Transverse colon (tissue), 4 donors: ENCODE measurements at regions not wholly inside any gene's neighbourhood (a gene's known extent, or its start where the extent isn't known, plus 50 kb on each side); places are given as distances from the start of the nearest gene placed in this dataset.

ENCODE experiments used
- DNase-seq: peaks from one replicate; pipeline ENCODE4 v3.0.0-alpha.2; 2019
- H3K27ac ChIP-seq, 4 donors: fragments of 200-600 bp; sonication (generic); 2 replicates each; pipeline ENCODE4 v1.5.1; 2016 to 2018; ENCODE audit warnings: inconsistent platforms in 4 of 4
- H3K27me3 ChIP-seq: fragments of 200-600 bp; sonication (generic); 2 replicates; pipeline ENCODE4 v1.5.1; 2017; ENCODE audit warnings: inconsistent platforms
- H3K36me3 ChIP-seq, 4 donors: fragments of 200-600 bp; sonication (generic); 2 replicates each; pipeline ENCODE4 v1.5.1; 2017 to 2019; ENCODE audit warnings: inconsistent platforms in 4 of 4
- H3K4me1 ChIP-seq, 4 donors: fragments of 200-600 bp; sonication (generic); 2 replicates each; pipeline ENCODE4 v1.5.1; 2017 to 2020; ENCODE audit warnings: inconsistent platforms in 4 of 4
- H3K4me3 ChIP-seq, 4 donors: fragments of 200-600 bp; sonication (generic); 1 replicate in 1 of 4; 2 replicates in 3 of 4; pipeline versions ENCODE4 v1.5.1 to v1.6.1; 2017 to 2019; ENCODE audit warnings: inconsistent platforms in 4 of 4
- H3K9me3 ChIP-seq, 2 donors: fragments of 200-600 bp; sonication (generic); 2 replicates each; pipeline ENCODE4 v1.5.1; 2017 to 2019; ENCODE audit warnings: inconsistent platforms in 2 of 2
- CTCF ChIP-seq, 5 experiments: fragments of 200-600 bp in 3 of 5; fragments of 450-650 bp in 2 of 5; sonication (generic) in 3 of 5; IDR thresholded peaks; 1 replicate in 2 of 5; 2 replicates in 3 of 5; pipeline ENCODE4 v1.5.1; 2016 to 2017; ENCODE audit warnings: antibody characterized with exemption in 5 of 5, inconsistent platforms in 3 of 5, mild to moderate bottlenecking in 2 of 5, moderate library complexity in 1 of 5
- EP300 ChIP-seq: sonication (generic); formaldehyde crosslinking; IDR thresholded peaks from one replicate; pipeline ENCODE4 v1.6.1; 2017; ENCODE audit warnings: antibody characterized with exemption, low read depth
- POLR2A ChIP-seq: fragments of 450-650 bp; IDR thresholded peaks from one replicate; pipeline ENCODE4 v1.6.1; 2016; ENCODE audit warnings: antibody characterized with exemption, mild to moderate bottlenecking, moderate library complexity
- POLR2AphosphoS5 ChIP-seq, 3 donors: sonication (generic); formaldehyde crosslinking; IDR thresholded peaks; one replicate each; pipeline ENCODE4 v1.6.1; 2016; ENCODE audit warnings: antibody characterized with exemption in 3 of 3
- WGBS, 2 donors: methylation state at CpG; one replicate each; pipeline ENCODE4 v1.1.5; 2018; ENCODE audit warnings: low coverage in 1 of 2; 5-methylcytosine and 5-hydroxymethylcytosine counted together
- in situ Hi-C, 4 donors: fragments of 200-750 bp; cut with MboI; loops; one replicate each; pipeline versions ENCODE4 v1.15.0 to v1.15.1; 2017; ENCODE audit warnings: low sequenced_read_pairs in 3 of 4, low pct_ligation_motif_present in 1 of 4, low pct_unique_long_range_greater_than_20kb in 1 of 4
- intact Hi-C: fragments of 100-400 bp; cut with DNase I; formaldehyde crosslinking; loops from one replicate; pipeline ENCODE4 v1.15.1; 2023; ENCODE audit warnings: low total_unique reads

- Histone ChIP-seq H3K27ac (no peak overlapping the region), H3K36me3 (no peaks in the 10 kb centered on the region), H3K9me3 (peaks cover 0 to 7% of the 10 kb centered on the region in 2 donors), H3K4me1 (peaks cover 0 to 4% (median 0%) of the 10 kb centered on the region in 4 donors), H3K27me3 (no peaks in the 10 kb centered on the region), H3K4me3 (no peak overlapping the region)
- 81 to 85% methylated on average over 2 of the region's 2 CpGs for WGBS, 2 donors
- intact Hi-C loops (no loop called here), in situ Hi-C loops (no loop called here)
- TF ChIP-seq EP300 (no peak), POLR2AphosphoS5 (IDR thresholded peaks at IDR 0.05) (no peak), POLR2A (no peak), CTCF (IDR thresholded peaks at IDR 0.05) (no peak)
- no peak for DNase-seq
Measured at GRCh38 chr3:150073031-150073430, 102.3 kb upstream of the PFN2 start.

GRCh38 chr3:150072576-150072975 is 101.9 kb upstream of the PFN2 start:
- WGBS, 2 donors = 88 to 92% methylated on average over 6 of the region's 6 CpGs
- H3K4me3 ChIP-seq = no peak overlapping the region
- H3K36me3 ChIP-seq = no peaks in the 10 kb centered on the region
- in situ Hi-C loops (no loop called here), intact Hi-C loops (no loop called here)
- H3K4me1 ChIP-seq = peaks cover 0 to 4% (median 0%) of the 10 kb centered on the region in 4 donors
- no peak overlapping the region for H3K27ac ChIP-seq
- TF ChIP-seq POLR2AphosphoS5 (IDR thresholded peaks at IDR 0.05) = no peak
- peaks cover 0 to 7% of the 10 kb centered on the region in 2 donors for H3K9me3 ChIP-seq
- DNase-seq = no peak
- H3K27me3 ChIP-seq = no peaks in the 10 kb centered on the region

GRCh38 chr3:150070271-150070670 is 99.6 kb upstream of the PFN2 start:
- TF ChIP-seq EP300 = no peak
- Histone ChIP-seq H3K27ac (no peak overlapping the region), H3K36me3 (no peaks in the 10 kb centered on the region), H3K4me1 (no peaks in the 10 kb centered on the region), H3K27me3 (no peaks in the 10 kb centered on the region), H3K4me3 (no peak overlapping the region), H3K9me3 (no peaks in the 10 kb centered on the region)
- 90% methylated on average over 4 of the region's 4 CpGs; no CpG with 5 or more reads in 1 of the 2 donors for WGBS, 2 donors
- no peak for DNase-seq
- in situ Hi-C loops = no loop called here
- intact Hi-C loops = no loop called here

GRCh38 chr3:150069633-150070032 is 98.9 kb upstream of the PFN2 start:
- Histone ChIP-seq H3K27ac (no peak overlapping the region), H3K4me1 (no peaks in the 10 kb centered on the region), H3K4me3 (no peak overlapping the region), H3K9me3 (no peaks in the 10 kb centered on the region), H3K27me3 (no peaks in the 10 kb centered on the region), H3K36me3 (no peaks in the 10 kb centered on the region)
- in situ Hi-C loops = no loop called here
- WGBS, 2 donors = 77 to 100% methylated on average over 1 of the region's 1 CpG
- TF ChIP-seq POLR2AphosphoS5 (IDR thresholded peaks at IDR 0.05) (no peak), EP300 (no peak), POLR2A (no peak), CTCF (IDR thresholded peaks at IDR 0.05) (no peak)
- intact Hi-C loops = no loop called here
- no peak for DNase-seq

GRCh38 chr3:150069154-150069527 is 98.4 kb upstream of the PFN2 start:
- WGBS, 2 donors = 0 to 38% methylated on average over 1 of the region's 1 CpG
- H3K9me3 ChIP-seq = no peaks in the 10 kb centered on the region
- no peak overlapping the region for H3K27ac ChIP-seq
- H3K4me3 ChIP-seq = no peak overlapping the region
- intact Hi-C loops (no loop called here), in situ Hi-C loops (no loop called here)
- H3K36me3 ChIP-seq = no peaks in the 10 kb centered on the region
- no peaks in the 10 kb centered on the region for H3K27me3 ChIP-seq
- no peaks in the 10 kb centered on the region for H3K4me1 ChIP-seq
- TF ChIP-seq CTCF (IDR thresholded peaks at IDR 0.05) (no peak), EP300 (no peak), POLR2AphosphoS5 (IDR thresholded peaks at IDR 0.05) (no peak), POLR2A (no peak)
- no peak for DNase-seq
